KMS-11 (cell line): ENCODE measurements at regions not wholly inside any gene's neighbourhood (a gene's known extent, or its start where the extent isn't known, plus 50 kb on each side); places are given as distances from the start of the nearest gene placed in this dataset.

ENCODE experiments used
- H2AFZ ChIP-seq: fragments of 200-600 bp; sonication (generic); 2 replicates; pipeline ENCODE4 v1.6.1; 2016; ENCODE audit warnings: antibody characterized with exemption, mixed run types, low read depth
- H3K27ac ChIP-seq: fragments of 200-600 bp; sonication (generic); 2 replicates; pipeline ENCODE4 v1.6.1; 2016; ENCODE audit warnings: mild to moderate bottlenecking, mixed run types
- H3K27me3 ChIP-seq: fragments of 200-600 bp; sonication (generic); 2 replicates; pipeline ENCODE4 v1.6.1; 2017; ENCODE audit warnings: mild to moderate bottlenecking, low read depth, mixed run types, moderate library complexity; ENCODE audit not compliant: insufficient read depth
- H3K36me3 ChIP-seq: fragments of 200-600 bp; sonication (generic); 2 replicates; pipeline ENCODE4 v1.6.1; 2017; ENCODE audit warnings: mild to moderate bottlenecking, mixed run types; ENCODE audit not compliant: insufficient read depth
- H3K4me1 ChIP-seq: fragments of 200-600 bp; sonication (generic); 2 replicates; pipeline ENCODE4 v1.6.1; 2016; ENCODE audit warnings: mild to moderate bottlenecking, low read depth, mixed run types; ENCODE audit not compliant: poor library complexity, severe bottlenecking
- H3K4me2 ChIP-seq: fragments of 200-600 bp; sonication (generic); 2 replicates; pipeline ENCODE4 v1.7.0; 2016; ENCODE audit warnings: mild to moderate bottlenecking, mixed run types
- H3K4me3 ChIP-seq: fragments of 200-600 bp; sonication (generic); IDR thresholded peaks from 2 replicates; pipeline ENCODE4 v1.6.1; 2017; ENCODE audit warnings: low read depth, low read length, mixed read lengths; ENCODE audit not compliant: insufficient read depth
- H3K79me2 ChIP-seq: fragments of 200-600 bp; sonication (generic); 2 replicates; pipeline ENCODE4 v1.6.1; 2016; ENCODE audit warnings: low read depth, mixed run types; ENCODE audit not compliant: insufficient read depth
- H3K9ac ChIP-seq: fragments of 200-600 bp; sonication (generic); 2 replicates; pipeline ENCODE4 v1.6.1; 2016; ENCODE audit warnings: mild to moderate bottlenecking, mixed run types
- H4K20me1 ChIP-seq: fragments of 200-600 bp; sonication (generic); 2 replicates; pipeline ENCODE4 v1.6.1; 2016; ENCODE audit warnings: mild to moderate bottlenecking, mixed run types; ENCODE audit not compliant: insufficient read depth
- CTCF ChIP-seq: fragments of 200-600 bp; sonication (generic); conservative IDR thresholded peaks from 2 replicates; pipeline ENCODE4 v1.6.1; 2017; ENCODE audit warnings: low read depth, mild to moderate bottlenecking, antibody characterized with exemption, low read length, moderate library complexity, mixed read lengths

- Histone ChIP-seq H2AFZ (no peak overlapping the region), H4K20me1 (no peaks in the 10 kb centered on the region), H3K9ac (no peak overlapping the region), H3K36me3 (no peaks in the 10 kb centered on the region), H3K79me2 (no peaks in the 10 kb centered on the region), H3K27me3 (no peaks in the 10 kb centered on the region), H3K4me1 (peaks cover 26% of the 10 kb centered on the region), H3K4me2 (no peak overlapping the region), H3K4me3 (no peak overlapping the region), H3K27ac (no peak overlapping the region)
- no peak for TF ChIP-seq CTCF
These were observed 155.6 kb upstream of the PIEZO2 start for GRCh38 chr18:11304928-11305327.

- no peaks in the 10 kb centered on the region for H3K36me3 ChIP-seq
- H3K4me1 ChIP-seq, result no peaks in the 10 kb centered on the region
- H4K20me1 ChIP-seq, result no peaks in the 10 kb centered on the region
- no peaks in the 10 kb centered on the region for H3K79me2 ChIP-seq
- H3K27ac ChIP-seq, result no peak overlapping the region
- no peak overlapping the region for H3K9ac ChIP-seq
- no peak overlapping the region for H3K4me2 ChIP-seq
- H3K4me3 ChIP-seq, result no peak overlapping the region
- H3K27me3 ChIP-seq, result no peaks in the 10 kb centered on the region
- no peak overlapping the region for H2AFZ ChIP-seq
- TF ChIP-seq CTCF, result no peak
These were observed 147.6 kb upstream of the PIEZO2 start for GRCh38 chr18:11296946-11297345.

GRCh38 chr18:11293794-11294193, 144.4 kb upstream of the PIEZO2 start:
- Histone ChIP-seq H3K27me3 (no peaks in the 10 kb centered on the region), H3K4me2 (no peak overlapping the region)

DNA sequence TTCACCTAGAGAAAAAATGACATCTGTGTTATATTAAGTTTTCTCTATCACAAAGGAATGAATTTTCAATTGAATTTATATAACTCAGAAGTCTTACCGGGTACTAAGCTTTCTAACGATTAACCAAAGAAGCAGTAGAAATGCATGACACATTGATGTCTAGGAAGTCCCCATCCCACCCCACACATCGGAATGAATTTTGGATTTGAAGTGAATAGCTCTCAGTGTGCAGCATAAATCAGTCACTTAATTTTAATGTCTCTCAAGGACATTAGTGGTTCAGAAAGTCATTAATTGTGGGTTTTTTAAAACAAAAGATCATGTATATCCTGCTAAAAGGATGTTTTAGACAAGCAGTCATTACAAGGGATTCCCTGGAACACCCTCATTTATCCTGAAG, 141.4 kb upstream of the PIEZO2 start:
- Histone ChIP-seq H3K27ac (no peak overlapping the region), H3K4me2 (no peak overlapping the region), H3K79me2 (no peaks in the 10 kb centered on the region), H3K9ac (no peak overlapping the region), H3K4me3 (no peak overlapping the region), H4K20me1 (no peaks in the 10 kb centered on the region), H3K4me1 (no peaks in the 10 kb centered on the region), H2AFZ (no peak overlapping the region), H3K27me3 (no peaks in the 10 kb centered on the region), H3K36me3 (no peaks in the 10 kb centered on the region)
- TF ChIP-seq CTCF, result no peak

More at GRCh38 chr18:11293794-11294193, 144.4 kb upstream of the PIEZO2 start:
- Histone ChIP-seq H2AFZ (no peak overlapping the region), H3K9ac (no peak overlapping the region), H3K4me1 (no peaks in the 10 kb centered on the region), H3K79me2 (no peaks in the 10 kb centered on the region), H4K20me1 (no peaks in the 10 kb centered on the region), H3K36me3 (no peaks in the 10 kb centered on the region), H3K27ac (no peak overlapping the region), H3K4me3 (no peak overlapping the region)
- TF ChIP-seq CTCF, result no peak
